Nephron (organoid): ENCODE measurements at regions not wholly inside any gene's neighbourhood (a gene's known extent, or its start where the extent isn't known, plus 50 kb on each side); places are given as distances from the start of the nearest gene placed in this dataset.

Experiments used
- H3K27ac Mint-ChIP-seq, 3 experiments: 2 replicates each; pipeline ENCODE4 v1.8.0; 2020; ENCODE audit warnings: mixed read lengths in 3 of 3, mild to moderate bottlenecking in 2 of 3, moderate library complexity in 1 of 3
- H3K27me3 Mint-ChIP-seq: 2 replicates; pipeline ENCODE4 v1.8.0; 2021; ENCODE audit warnings: low read depth, mild to moderate bottlenecking, moderate library complexity, mixed read lengths
- H3K36me3 Mint-ChIP-seq: 2 replicates; pipeline ENCODE4 v1.8.0; 2020; ENCODE audit warnings: low read depth, mixed read lengths
- H3K4me1 Mint-ChIP-seq: 2 replicates; pipeline ENCODE4 v1.8.0; 2020; ENCODE audit warnings: mixed read lengths
- H3K4me3 Mint-ChIP-seq, 3 experiments: 2 replicates each; pipeline ENCODE4 v1.8.0; 2020; ENCODE audit warnings: mild to moderate bottlenecking in 3 of 3, mixed read lengths in 3 of 3, moderate library complexity in 2 of 3
- H3K9me3 Mint-ChIP-seq: 2 replicates; pipeline ENCODE4 v1.8.0; 2020; ENCODE audit warnings: mixed read lengths
- TF ChIP-seq, protein P1 (sequence below), 3 experiments: fragments of 200-600 bp; sonication (generic); IDR thresholded peaks; one replicate each; pipeline ENCODE4 v1.5.0; 2021; ENCODE audit warnings: antibody characterized with exemption in 3 of 3; ENCODE audit not compliant: unreplicated experiment in 3 of 3

DNA sequence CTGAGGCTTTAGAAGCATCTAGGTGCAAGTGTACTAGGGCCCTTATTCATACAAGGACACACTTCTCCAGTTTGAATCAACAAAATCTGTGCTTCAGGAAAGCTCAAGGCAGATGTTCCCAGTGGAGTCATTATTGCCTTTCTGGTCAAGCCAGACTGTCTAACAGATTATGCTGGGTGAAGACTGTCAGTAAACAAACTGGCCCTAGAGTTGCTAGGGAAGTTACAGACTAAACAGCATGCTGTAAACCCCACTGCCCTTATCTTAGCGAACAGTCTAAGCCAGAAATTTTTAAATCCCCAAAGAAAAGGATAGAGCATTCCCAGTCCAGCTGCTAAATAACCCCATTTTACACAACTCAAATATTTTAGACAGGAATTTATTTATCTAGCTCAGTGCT is 1701.3 kb upstream of the PRR20A start:
- H3K27me3 Mint-ChIP-seq = no peaks in the 10 kb centered on the region
- H3K4me1 Mint-ChIP-seq = no peaks in the 10 kb centered on the region
- H3K27ac Mint-ChIP-seq = no peak overlapping the region
- no peaks in the 10 kb centered on the region for H3K9me3 Mint-ChIP-seq
- no peaks in the 10 kb centered on the region for H3K36me3 Mint-ChIP-seq
- no peak overlapping the region for H3K4me3 Mint-ChIP-seq
- TF ChIP-seq, protein P1, sequence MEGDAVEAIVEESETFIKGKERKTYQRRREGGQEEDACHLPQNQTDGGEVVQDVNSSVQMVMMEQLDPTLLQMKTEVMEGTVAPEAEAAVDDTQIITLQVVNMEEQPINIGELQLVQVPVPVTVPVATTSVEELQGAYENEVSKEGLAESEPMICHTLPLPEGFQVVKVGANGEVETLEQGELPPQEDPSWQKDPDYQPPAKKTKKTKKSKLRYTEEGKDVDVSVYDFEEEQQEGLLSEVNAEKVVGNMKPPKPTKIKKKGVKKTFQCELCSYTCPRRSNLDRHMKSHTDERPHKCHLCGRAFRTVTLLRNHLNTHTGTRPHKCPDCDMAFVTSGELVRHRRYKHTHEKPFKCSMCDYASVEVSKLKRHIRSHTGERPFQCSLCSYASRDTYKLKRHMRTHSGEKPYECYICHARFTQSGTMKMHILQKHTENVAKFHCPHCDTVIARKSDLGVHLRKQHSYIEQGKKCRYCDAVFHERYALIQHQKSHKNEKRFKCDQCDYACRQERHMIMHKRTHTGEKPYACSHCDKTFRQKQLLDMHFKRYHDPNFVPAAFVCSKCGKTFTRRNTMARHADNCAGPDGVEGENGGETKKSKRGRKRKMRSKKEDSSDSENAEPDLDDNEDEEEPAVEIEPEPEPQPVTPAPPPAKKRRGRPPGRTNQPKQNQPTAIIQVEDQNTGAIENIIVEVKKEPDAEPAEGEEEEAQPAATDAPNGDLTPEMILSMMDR (IDR thresholded peaks at IDR 0.05; ENCODE audit: unreplicated experiment in 3 of 3) = no peak

DNA sequence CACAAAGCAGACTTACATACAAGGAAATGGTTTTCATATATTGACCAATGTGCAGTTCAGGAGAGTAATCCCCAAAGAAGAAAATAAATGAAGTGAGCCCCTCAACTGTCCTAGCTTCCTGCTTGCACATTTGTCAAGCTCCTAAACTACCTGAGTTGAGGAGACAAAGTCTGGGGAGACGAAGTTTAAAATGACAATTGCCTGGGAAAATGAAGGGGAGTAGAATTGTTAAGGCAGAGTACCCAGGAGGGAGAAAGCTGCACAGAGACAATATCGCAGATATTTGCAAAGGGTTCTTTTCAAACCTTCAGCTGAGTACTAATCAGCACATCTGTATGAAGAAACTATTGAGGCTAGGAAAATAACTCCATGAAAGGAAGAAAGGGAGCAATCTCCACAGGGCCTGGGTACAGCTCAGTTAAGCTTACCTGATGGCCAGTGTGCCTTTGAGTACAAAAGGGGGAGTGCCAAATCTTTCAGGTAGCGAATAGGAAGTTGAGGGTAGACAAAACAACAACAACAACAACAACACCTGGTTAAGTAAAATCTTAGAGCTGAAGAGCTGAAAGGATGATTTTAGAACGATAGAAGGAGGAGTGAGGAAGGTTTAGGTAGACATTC is 1700.1 kb upstream of the PRR20A start:
- Mint-ChIP-seq H3K9me3 (no peaks in the 10 kb centered on the region), H3K4me1 (no peaks in the 10 kb centered on the region), H3K27me3 (no peaks in the 10 kb centered on the region), H3K27ac (no peak overlapping the region), H3K4me3 (no peak overlapping the region), H3K36me3 (no peaks in the 10 kb centered on the region)
- TF ChIP-seq, protein P1 (IDR thresholded peaks at IDR 0.05; ENCODE audit: unreplicated experiment in 3 of 3) = no peak

DNA sequence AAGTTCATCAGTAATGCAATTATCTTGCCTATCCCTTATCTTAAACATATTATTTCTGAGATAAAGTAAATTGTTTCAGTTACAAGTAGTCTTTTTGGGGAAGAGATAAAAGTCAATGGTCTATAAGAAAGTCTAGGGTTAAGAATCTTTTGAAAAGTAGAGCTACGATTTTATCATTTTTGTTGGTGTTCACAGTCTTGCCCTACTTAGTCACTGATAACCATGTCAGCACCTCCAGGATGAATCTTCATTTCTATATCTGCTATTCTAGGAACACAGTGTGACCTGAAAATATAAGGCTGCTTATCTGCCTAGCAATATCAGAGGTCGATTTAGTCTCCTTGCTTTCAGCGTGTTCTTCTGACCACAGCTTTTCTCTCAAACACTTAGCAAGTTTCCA is 1676.5 kb upstream of the PRR20A start:
- TF ChIP-seq, protein P1 (IDR thresholded peaks at IDR 0.05; ENCODE audit: unreplicated experiment in 3 of 3) = no peak
- H3K9me3 Mint-ChIP-seq = no peaks in the 10 kb centered on the region
- H3K4me1 Mint-ChIP-seq = no peaks in the 10 kb centered on the region

DNA sequence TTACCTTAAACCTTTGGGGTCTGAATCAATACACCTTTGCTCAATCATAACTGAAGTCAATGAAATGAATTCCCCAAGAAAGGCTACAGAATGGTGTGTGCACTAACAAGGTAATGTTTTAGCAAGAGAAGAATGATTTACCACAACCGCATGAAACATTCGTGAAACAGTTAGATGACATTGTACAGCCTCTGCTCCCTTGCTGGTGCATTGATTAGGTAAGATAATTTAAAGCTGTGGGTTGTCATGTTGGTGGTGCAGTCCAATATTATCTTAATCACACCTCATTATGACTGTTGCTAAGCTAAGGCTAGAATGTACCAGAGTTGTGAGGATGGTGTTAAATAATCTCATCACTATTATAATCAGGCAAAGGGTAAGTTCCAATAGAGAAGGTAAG is 1673.2 kb upstream of the PRR20A start:
- no peaks in the 10 kb centered on the region for H3K9me3 Mint-ChIP-seq
- H3K27ac Mint-ChIP-seq = no peak overlapping the region
- H3K4me3 Mint-ChIP-seq = no peak overlapping the region
- no peaks in the 10 kb centered on the region for H3K4me1 Mint-ChIP-seq
- TF ChIP-seq, protein P1 (IDR thresholded peaks at IDR 0.05; ENCODE audit: unreplicated experiment in 3 of 3) = no peak
- no peaks in the 10 kb centered on the region for H3K27me3 Mint-ChIP-seq
- H3K36me3 Mint-ChIP-seq = no peaks in the 10 kb centered on the region

More for the DNA sequence above, 1676.5 kb upstream of the PRR20A start:
- Mint-ChIP-seq H3K27ac (no peak overlapping the region), H3K27me3 (no peaks in the 10 kb centered on the region), H3K4me3 (no peak overlapping the region), H3K36me3 (no peaks in the 10 kb centered on the region)

DNA sequence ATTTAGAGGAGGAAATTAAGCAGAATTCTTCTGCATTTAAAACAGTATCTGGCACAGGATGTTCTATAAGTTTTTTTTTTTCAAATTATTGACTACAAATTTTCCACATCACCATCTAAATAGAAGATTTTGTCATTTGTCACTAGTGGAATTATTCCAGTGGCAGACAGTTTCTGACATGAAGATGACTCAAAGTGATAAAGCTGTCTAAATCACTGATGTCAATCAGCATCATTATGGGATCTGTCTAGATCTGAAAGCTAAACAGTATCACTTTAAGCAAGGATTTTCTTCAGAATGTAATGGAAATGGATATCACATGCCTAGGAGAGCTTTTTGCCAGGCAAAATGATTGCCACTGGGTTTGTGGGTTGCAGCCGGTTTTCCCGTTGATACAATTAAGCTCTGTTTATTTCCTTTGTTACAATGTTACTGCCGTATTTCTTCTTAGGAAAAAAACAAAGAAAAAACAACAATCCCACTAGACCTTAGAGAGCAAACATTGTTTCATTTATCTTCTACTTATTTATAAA is 1657.0 kb upstream of the PRR20A start:
- H3K27me3 Mint-ChIP-seq = no peaks in the 10 kb centered on the region
- H3K4me1 Mint-ChIP-seq = no peaks in the 10 kb centered on the region
- H3K4me3 Mint-ChIP-seq = no peak overlapping the region
- TF ChIP-seq, protein P1 (IDR thresholded peaks at IDR 0.05; ENCODE audit: unreplicated experiment in 3 of 3) = no peak
- H3K36me3 Mint-ChIP-seq = no peaks in the 10 kb centered on the region
- no peak overlapping the region for H3K27ac Mint-ChIP-seq
- H3K9me3 Mint-ChIP-seq = peaks cover 4% of the 10 kb centered on the region

DNA sequence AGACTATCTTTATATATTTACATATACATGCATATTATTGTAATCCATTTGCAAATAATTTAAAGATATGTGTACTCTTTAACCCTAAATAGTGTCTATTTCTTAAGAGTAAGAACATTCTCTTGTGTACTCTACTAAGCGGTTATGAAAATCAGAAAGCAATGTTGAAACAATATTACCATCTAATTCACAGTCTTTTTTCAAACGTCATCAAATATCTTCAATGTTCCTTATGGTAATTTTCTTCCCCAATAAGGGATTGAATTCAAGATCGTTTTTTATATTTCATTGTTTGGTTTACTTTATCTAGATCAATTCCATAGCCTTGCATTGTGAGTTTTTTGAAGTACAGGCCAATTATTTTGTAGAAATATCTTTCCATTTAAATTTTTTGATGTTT is 1647.4 kb upstream of the PRR20A start:
- Mint-ChIP-seq H3K9me3 (no peaks in the 10 kb centered on the region), H3K4me1 (no peaks in the 10 kb centered on the region), H3K4me3 (no peak overlapping the region), H3K36me3 (no peaks in the 10 kb centered on the region), H3K27me3 (no peaks in the 10 kb centered on the region), H3K27ac (no peak overlapping the region)
- TF ChIP-seq, protein P1 (IDR thresholded peaks at IDR 0.05; ENCODE audit: unreplicated experiment in 3 of 3) = no peak
